NCI-H82 (cell line): ENCODE measurements at regions not wholly inside any gene's neighbourhood (a gene's known extent, or its start where the extent isn't known, plus 50 kb on each side); places are given as distances from the start of the nearest gene placed in this dataset.
A peak's percentile ranks its signal among the peaks of the same experiment; 100 is the strongest.
"Not testable (repeated sequence)": the region's sequence is repeated elsewhere in the genome, so short reads cannot be mapped to it uniquely, and the experiment has no call there.

Experiments
- DNase-seq: peaks from one replicate; lab custom pipeline; 2025; lab: John Stamatoyannopoulos, UW

DNA sequence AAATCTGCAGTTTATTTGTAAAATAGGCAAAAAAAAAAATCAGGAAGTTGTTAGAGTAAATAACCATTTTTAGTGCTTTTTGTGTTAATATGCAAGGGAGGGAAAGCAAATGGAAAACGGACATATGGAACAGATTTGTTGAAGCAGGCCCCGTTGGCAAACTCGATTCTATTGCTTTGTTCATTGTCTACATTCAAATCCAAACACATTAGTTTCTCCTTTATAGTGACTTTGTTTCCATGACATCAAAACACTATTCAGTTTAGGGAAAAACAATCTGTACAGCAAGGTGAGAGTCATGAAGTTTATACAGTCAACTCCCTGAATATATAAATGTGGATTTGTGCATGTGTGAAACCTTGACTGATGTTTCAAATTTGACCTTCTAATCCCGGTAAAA, 142.2 kb downstream of the FAM47A start:
- DNase-seq, result no peak

DNA sequence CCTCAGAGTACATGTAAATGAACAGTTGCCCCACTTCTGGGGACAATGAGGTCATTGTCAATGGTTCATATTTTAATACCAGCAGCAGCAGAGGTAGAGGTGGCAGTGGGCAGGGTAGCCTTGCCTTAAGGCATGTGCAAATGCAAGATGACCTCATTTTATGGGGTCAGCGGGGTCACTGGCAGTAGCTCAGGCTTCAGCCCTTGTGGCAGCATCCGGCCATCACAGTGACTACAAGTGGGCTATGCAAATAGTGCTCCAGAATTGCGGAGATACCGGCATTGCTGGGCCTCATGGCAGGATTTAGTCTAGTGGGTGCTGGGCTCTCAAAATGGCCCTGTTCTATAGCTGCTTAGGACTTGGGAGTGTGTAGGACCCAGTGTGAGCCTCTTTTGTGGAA, 144.7 kb downstream of the FAM47A start:
- no peak for DNase-seq

DNA sequence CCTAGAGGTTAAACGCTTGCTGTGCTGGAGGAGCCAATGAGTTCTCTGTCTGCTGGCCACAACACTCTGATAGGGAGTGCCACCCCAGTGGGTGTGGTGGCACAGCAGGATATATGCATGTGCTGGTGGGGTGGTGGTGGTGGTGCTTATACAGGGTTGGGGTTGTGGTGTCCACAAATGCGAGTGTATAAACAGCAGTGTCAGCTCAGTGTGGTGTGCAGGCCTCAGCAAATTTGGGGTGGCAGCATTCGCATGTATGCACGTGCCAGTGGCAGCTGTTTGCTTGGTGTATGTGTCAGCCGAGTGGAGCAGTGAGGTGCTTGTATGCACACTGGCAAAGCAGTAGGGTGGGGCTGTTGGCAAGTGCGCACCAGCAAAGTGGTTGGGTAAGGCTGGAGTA, 157.4 kb downstream of the FAM47A start:
- no peak for DNase-seq

DNA sequence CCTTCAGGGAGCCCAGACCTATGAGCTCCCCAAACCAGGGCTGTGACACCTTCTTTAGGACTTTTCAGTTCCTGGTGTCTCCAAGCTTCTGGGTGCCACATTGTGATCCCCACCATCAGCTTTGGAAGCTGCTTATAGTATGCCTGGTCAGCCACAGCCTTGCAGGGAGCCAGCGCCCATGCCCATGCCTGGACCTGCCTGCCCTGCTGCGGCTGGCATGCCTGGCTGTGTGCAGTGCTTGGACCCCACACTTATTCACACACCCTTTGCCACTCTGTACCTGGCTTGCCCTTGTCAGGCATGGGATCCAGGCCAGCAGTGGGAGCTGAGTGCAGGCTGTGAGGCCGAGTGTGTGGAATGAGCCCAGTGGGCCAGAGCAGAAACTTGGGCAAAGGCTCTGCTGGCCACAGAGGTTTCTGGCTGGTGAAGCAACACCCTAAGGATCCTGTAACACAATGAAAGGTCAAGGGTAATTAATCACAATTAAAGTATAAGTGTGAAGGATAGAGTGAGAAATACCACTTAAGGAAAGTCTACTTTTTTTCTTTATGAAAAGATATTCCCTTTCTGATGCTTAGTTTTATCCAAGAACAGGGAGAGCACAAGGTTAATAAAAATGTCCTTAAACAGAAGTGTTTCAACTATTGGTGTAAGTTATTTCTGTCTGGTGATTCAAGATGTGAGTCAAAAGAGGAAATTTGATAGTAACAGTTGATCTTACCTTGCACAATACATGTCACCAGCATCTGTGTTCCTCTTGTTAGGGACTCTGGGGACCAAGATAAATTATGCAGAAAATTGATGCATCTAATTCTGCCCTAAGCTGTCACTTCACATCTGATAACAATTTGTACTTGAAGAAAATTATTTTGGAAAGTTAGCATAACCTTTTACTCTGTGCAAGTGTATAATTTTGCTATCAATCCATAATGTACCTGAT, 161.8 kb downstream of the FAM47A start:
- no peak for DNase-seq

DNA sequence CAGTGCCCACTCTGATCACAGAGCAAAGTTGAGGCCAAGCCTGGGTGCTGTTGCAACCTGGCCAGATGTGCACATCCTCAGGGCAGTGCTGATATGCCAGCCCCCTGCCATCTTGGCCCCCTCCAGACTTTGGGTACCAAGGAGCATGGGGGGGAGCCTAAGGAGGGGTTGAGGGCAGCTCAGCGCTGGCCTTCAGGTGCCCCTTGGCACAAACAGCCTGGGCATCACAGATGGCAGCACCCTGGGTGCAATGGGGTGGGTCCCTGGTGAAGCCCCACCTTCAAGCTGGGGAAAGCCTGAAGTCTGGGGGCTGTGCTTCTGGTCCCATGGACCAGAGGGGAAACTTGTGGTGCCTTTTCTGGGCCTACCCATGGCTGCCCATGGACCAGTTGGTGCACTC, 163.0 kb downstream of the FAM47A start:
- DNase-seq, result no peak

DNA sequence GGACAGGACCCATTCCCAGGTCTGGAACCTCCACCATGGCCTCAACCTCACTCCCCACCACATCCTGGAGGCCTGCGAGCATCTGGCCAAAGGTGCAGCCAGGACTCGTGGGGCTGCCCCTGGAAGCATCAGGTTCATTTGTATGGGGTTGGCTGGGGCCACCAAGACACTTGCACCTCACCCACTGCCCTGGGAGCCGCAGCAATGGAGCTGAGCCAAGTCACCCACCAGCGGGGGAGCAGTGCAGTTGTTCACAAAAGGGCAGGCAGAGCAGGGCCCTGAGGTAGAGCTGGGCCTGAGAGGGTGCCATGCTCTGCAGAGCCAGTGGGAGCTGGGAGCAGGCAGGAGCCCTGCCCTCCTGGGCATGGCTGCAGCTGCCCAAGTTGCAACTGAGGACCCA, 163.5 kb downstream of the FAM47A start:
- DNase-seq, result no peak

DNA sequence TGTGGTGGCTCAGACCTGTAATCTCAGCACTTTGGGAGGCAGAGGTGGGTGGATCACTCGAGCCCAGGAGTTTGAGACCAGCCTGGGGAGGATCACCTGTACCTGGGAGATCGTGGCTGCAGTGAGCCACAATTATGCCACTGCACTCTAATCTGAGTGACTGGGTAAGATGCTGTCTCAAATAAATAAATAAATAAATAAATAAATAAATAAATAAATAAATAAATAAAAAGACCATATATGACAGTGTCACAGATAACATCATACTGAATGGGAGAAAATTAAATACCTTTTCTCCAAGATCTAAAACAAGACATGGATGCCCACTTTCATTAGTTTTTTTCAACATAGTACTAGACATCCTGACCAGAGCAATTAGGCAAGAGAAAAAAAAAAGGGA, 182.8 kb downstream of the FAM47A start:
- no peak for DNase-seq

DNA sequence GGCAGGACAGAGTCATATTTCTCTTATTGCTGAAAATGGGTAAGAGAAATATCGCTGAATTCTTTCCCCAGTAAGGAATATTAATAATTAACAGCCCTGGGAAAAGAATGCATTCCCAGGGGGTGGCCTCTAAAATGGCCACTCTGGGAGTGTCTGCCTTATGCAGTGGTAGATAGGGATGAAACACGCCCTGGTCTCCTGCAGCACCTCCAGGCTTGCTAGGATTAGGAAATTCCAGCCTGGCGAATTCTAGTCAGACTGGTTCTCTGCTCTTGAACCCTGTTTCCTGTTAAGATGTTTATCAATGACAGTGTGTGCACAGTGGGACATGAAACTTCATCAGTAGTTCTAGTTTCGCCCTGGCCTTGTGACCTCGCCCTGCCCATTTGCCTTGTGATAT, 205.9 kb downstream of the FAM47A start:
- not testable (repeated sequence) for DNase-seq

DNA sequence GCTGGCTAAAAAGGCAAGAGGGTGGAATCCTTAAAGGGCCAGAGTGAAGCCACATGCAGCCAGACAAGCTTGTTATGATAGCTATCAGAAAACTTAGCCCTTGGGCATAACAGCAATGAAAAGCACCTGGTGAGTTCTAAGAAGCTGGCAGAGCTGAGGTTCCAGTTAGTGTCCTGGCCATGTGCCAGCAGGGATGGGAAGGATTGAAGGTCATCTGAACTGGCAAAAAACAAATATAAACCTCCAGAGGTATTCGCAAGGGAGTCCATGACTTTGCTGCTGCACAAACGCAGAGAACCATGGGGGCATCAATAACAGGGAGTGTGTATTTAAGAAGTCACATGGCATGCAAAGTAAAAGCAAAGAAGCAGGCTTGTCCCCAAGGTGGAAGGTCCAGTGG, 208.9 kb downstream of the FAM47A start:
- no peak for DNase-seq

DNA sequence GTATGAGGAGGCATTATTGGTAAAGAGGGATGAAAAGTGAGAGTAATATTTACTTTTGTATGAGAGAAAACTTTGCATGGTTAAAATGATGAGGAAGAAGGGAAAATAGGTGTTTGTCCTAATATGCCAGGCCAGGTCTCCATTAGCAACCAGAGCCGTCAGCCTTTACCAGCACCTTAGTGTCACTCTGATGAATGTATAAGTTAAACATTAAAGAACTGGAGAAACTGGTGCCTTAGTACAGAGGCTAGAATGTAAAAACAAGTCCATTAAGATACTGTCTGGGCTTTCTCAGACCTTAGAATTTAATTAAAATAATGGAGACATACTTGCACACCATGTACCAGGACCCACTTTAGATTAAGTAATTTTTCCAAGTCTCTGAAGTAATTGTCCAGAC, 222.3 kb downstream of the FAM47A start:
- DNase-seq, result no peak

DNA sequence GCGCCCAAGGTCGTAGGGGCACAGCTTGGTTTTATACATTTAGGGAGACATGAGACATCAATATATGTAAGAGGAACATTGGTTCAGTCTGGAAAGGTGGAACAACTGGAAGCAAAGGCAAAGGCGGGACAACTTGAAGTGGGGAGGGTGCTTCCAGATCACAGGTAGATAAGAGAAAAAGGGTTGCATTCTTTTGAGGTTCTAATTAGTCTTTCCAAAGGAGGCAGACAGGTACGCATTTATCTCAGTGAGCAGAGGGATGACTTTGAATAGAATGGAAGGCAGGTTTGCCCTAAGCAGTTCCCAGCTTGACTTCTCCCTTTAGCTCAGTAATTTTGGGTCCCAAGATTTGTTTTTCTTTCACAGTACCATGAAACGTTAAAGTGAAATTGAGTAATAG, 223.2 kb downstream of the FAM47A start:
- DNase-seq, result no peak

DNA sequence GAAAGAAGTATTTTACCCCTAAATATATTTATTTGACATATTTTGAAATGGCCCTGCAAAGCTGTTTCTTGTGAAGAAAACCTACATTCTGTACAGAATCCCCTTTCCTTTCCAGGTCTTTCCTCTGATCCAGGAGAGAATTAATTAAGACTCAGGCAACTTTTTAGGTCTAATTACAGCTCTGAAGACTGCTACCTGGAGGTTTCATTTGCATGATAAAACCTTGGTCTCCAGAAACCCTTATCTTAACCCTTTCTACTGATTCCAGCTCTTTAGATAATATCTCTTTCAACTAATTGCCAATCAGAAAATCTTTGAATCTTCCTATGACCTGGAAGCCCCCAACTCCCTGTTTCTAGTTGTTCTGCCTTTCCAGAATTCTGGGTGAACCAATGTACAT, 224.0 kb downstream of the FAM47A start:
- no peak for DNase-seq

DNA sequence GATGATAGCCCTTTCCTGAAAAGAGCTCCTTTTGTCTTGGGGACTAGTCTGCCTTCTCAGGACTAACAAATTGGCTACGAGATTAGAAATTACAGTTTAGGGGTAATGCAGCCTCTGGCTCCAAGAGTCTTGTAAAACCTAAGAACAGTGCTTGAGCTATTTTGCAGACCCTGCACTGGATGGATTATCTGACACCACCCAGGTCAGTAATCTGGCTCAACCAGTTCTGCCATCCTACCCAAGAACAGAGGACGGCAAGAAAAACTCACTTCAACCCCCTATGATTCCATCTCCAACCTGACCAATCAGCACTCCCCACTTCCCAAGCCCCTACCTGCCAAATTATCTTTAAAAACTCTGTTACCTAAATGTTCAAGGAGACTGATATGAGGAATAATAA, 225.1 kb downstream of the FAM47A start:
- no peak for DNase-seq

DNA sequence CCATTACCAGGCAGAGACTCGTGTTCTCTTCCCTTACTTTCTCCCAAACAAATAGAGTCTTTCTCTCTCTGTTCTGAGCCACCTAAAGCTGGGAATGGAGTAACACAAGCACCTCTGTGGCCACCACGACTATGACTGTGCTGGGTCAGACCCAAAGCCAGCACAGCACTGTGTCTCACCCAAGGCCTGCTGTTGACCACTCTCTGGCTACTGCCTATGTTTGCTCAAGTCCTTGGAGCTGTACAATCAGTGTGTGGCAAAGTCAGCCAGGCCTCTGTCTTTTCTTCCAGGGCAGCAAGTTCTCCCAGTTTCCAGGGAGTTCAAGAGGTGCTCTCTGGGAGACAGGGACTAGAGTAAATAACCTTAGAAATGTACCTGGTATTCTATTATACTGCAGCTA, 239.4 kb downstream of the FAM47A start:
- no peak for DNase-seq

DNA sequence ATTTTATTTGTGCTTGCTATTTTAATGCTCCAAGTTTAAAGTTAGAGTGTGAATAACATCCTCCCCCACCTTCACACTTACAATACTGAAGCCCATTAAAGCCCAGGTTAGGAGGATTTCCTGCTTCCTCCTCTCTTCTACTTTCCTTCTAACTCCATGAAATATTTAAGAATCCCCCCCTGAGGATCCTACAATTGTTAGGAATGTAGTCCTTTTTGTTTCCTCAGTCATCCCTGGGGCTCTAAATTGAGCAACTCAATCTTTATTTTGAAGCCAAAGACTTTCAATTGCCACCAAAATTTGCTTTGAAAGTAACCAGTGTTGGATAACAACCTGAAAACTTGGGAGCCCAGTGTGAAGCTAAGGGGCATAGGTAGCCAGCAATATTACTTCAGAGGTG, 276.9 kb downstream of the FAM47A start:
- no peak for DNase-seq

DNA sequence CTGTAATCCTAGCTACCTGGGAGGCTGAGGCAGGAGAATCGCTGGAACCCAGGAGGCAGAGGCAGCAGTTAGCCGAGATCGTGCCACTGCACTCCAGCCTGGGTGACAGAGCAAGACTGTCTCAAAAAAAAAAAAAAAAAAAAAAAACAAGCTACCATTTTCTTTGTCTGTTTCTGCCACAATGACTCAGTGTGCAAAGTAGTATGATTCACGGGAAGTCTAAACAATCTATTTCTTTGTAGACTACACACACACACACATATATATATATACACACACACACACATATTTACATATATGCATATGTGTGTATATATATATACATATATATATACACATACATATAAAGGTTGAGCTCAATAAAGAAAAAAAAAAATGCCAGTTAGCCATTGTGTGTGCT, 280.0 kb downstream of the FAM47A start:
- DNase-seq, result not testable (repeated sequence)

DNA sequence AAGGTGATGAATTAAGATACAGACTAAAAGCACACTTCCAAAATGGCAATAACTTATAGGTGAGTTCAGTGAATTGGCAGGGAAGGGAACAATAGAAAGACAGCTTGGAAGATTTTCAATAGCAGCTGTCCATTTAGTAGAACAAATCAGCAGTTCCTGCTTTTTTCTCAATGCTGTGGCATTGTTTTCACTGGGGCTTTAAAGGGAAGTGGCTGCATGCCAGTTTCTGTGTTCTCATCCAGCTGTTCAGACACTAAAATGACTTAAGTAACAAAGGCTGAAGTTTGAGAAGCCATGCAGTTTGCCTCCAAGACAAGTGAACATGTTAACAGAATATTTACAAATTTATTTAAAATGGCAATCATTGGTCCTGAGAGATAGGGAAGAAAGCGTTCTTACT, 291.9 kb downstream of the FAM47A start:
- peak; percentile 5 for DNase-seq

DNA sequence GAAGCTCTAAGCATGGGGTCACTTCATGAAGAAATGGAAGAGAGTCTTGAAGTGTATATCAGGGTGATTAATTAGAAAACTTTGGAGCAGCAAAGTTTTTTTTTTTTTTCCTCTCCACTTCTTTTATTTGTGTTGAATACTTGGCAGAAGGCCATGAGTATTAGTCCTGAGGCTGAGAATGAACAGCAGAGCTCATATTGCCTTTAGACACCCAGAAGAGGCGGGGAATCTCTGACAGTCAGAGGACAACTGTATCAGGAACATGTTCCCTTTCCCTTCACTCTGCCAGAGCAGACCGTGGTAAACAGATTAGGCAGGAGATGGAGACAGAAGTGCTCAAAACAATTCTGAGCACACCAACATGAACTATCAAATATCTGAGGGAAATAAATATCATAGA, 300.9 kb downstream of the FAM47A start:
- DNase-seq, result no peak

DNA sequence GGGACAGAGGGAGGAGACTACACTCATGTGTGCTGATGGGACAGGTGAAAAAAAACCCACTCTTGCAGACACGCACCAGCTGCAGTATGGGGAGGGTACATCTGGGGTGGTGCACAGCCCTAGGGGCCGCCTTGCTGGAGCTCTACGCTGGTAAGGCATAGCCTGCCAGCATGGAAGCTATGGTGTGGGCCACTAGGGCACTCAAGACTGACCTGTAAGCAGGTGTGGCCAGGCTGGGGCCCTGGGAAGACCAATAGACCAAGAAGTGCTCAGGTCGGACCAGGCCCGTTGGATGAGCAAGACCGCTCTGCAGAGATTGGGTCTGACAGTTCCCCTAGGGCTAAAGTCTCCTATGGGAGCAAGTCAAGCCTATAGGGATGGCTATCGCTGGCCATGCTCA, 314.8 kb downstream of the FAM47A start:
- no peak for DNase-seq

DNA sequence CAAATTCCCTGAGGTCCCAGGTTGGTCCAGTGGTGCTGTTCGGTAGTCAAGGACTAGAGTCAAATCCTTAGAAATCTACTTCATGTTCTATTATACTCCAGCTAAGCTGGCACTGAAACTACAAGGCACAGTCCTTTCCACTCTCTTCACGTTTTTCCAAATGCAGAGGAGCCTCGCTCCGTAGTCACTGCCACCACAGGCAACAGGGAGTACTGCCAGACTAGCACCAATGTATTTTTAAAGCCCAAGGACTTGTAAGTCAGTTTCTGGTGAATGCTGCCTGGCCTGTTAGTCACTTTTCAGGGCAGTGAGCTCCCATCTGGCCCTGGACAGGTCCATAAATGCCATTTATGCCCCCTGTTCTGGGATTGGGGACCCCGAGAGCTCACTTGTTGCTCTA, 323.5 kb downstream of the FAM47A start:
- DNase-seq, result no peak

DNA sequence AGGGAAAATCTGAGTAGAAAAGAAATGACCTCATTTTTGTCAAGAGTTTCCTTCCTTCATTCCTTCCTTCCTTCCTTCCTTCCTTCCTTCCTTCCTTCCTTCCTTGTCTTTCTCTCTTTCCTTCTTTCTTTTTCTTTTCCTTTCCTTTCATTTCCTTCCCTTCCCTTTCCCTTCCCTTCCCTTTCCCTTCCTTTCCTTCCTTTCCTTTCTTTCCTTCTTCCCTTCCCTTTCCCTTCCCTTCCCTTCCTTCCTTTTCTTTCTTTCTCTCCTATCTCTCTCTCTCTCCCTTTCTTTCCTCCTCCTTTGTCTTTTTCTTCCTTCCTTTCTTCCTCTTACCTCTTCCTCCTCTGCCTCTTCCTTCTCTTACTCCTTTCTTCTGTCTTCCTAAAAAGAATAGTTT, 347.6 kb downstream of the FAM47A start:
- no peak for DNase-seq

DNA sequence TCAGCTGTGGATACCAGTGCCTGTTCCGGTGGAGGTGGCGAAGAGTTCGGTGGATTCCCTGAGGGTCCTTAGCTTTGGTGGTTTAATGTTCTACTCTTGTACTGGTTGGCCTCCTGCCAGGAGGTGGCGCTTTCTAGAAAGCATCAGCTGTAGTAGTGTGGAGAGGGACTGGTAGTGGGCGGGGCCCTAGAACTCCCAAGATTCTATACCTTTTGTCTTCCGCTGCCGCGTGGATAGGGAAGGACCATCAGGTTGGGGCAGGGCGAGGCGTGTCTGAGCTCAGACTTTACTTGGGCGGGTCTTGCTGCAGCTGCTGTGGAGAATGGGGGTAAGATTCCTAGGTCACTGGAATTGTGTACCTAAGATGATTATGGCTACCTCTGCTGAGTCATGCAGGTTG, 390.3 kb downstream of the FAM47A start:
- DNase-seq, result no peak

DNA sequence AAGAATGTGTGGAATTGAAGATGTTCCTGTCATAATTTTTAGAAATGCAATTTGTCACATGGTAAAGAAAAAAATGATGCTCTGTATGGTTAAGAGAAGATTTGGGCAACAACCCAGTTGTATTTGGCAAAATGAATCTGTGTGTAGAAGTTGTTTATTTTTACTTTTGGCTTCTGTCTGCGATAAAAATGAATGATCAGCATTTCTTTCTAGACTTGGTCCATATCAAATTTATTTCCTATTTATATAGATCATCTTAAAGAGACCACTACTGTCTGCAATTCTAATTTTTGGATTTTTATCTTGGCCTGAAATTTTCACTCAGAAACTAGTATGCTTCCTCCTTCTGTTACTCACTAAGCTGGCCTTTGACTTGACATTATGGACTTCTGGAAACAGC, 396.9 kb downstream of the FAM47A start:
- no peak for DNase-seq
